NCI-H526 treated with DMSO at 0.1 percent for 48 hours (cell line): ENCODE measurements at regions not wholly inside any gene's neighbourhood (a gene's known extent, or its start where the extent isn't known, plus 50 kb on each side); places are given as distances from the start of the nearest gene placed in this dataset.
"Not testable (repeated sequence)": the region's sequence is repeated elsewhere in the genome, so short reads cannot be mapped to it uniquely, and the experiment has no call there.

Experiments
- DNase-seq: peaks from one replicate; lab custom pipeline; 2025; lab: John Stamatoyannopoulos, UW

DNA sequence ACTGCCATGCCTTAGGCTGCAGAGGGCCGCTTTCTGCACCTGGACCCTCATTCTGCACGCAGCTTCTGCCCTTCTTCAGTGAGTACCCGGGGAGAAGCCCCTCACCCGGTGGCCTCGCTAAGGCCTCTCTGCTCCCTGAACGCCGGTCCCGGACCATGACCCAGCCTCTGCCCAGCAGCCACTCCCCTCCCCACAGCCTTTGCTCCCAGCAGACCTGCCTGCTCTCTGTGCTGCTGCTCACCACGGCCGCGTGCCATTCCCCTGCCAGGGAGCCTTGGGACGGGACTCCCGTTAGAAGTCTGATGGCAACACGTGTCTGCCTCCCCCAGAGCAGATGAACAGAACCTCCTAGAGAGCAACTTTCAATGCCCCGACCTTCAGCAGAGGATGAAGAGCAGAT is 282.8 kb downstream of the NDUFA10 start:
- no peak for DNase-seq

DNA sequence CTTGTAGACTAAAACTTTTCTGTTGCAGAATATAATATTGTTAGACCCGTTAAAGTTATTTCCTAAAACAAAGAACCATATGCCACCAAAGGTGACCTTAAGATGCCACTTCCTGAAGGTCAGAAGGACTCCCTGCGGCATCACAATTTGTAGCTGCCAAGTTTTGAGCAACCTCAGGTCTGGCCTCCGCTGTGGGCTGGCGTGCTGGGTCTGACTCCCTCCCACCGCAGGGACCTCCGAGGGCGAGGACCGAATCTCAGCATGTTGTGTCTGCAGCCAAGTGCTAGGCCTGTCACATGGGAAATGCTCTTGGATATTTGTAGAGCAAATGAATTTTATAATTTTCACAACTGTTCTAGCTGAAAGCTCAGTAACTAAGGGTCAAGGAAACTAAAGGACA is 285.9 kb downstream of the NDUFA10 start:
- no peak for DNase-seq

DNA sequence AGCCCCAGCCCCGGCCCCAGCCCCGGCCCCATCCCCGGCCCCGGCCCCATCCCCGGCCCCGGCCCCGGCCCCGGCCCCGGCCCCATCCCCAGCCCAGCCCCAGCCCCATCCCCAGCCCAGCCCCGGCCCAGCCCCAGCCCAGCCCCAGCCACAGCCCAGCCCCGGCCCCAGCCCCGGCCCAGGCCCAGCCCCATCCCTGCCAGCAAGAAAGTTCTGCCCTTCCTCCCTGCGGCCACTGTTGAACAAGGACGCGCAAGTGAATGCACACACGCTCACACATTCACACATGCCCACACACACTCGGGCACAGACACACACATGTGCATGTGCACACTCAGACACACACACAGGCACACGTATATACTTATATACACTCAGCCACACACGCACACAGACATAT is 287.0 kb downstream of the NDUFA10 start:
- no peak for DNase-seq

DNA sequence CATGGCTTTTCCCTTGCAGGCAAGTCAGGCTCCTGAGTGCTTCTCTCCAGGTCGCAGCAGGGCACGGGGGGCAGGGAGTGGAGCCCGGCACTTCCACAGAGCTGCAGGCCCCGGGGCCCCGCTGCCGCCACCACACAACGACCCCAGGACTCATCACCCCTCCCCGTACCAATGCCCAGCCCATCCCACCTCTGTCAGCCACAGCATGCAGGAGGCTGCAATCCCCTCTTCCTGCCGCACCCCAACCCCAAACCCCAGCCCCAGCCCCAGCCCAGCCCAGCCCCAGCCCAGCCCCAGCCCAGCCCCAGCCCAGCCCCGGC is 288.0 kb downstream of the NDUFA10 start:
- no peak for DNase-seq

DNA sequence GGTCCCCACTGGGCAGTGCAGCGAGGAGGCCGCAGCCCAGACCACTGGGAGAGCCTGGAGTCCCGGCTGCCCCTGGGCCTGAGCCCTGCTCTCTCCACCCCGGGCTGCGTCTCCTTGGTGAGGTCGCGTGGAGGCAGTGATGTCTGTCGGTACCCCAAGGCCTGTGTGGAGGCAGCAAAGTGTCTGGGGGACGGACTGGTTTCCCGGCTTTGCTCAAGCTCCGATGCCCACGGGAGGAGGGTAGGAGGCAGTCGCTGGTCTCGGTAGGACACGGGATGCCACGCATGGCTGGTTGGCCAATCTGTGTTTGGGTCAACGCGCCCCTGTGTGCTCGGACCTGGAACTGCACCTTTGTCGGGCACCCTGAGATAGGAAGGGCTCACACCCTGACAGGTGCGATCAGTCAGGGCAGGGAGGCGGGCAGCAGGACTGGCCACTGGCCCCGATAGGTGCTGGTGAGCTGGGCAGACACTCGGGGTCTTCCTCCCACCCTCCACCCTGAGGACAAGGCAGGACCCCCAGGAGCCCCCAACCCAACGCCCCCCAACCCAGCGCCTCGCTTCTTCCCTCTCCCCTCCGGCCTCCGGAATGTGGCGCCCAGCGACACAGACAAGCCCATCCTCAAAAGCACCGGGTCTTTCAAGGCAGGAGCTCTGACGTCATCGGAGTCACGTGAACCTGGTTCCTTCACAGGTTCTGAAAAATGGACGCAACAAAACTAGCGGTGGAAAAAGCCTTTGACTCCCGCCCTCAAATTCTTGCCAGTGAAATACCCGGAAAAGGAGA is 288.6 kb downstream of the NDUFA10 start:
- DNase-seq: peak; percentile 67

DNA sequence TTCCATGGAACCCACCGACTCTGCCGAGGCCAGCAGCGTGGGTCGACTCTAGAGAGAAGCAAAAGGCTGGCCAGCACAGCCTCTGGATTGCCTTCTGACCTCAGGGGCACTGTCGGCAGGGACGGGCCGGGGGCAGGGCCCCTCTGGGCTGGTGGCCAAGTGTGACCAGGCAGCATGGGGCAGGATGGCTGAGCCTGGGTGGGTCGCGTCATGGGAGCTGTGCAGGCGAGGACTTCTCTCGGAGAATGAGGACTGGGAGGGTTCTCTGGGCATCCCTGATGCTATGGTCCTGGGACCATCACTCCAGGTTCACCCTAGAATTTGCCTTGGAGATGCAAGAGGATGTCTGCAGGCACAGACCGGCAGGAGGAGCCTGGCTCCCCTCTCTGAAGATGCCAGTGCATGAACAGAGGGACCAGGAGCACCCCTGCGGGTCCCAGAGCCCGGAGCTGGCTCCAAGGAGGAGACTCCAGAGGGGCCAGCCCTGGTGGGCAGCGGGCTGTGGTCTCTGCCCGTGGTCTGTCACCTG is 289.2 kb downstream of the NDUFA10 start:
- no peak for DNase-seq

DNA sequence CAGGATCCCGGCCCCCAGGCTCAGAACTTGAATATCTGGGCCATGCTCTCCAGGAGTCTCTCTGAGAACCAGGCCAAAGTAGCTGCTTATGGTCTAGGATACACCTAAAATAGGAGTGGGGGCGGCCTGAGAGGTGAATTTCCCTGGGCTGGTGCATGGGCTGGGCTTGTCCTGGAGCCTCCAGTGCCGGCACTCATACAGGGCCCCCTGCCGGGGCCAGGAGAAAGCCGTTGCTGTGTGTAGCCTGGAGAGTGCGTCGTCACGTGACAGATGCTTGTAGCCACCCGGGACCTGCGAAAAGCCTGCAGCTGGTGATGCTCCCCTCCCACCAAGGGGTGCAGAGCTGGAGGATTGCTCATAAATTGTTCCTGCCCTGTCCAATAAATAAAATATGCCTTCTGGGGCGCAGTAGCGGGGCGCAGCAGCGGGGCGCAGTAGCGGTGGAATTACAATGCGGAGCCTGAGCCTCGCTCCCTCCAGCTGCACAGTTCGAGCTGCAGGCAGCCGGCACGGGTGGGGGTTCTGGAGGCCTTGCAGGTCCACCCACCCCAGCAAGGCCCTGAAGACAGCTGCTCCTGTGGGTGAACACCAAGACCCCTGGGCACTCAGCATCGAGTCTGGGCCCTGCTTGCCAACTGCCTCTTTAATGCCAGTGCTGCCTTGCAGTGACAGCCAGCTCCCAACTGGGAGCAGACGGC is 289.9 kb downstream of the NDUFA10 start:
- DNase-seq: peak; percentile 79

DNA sequence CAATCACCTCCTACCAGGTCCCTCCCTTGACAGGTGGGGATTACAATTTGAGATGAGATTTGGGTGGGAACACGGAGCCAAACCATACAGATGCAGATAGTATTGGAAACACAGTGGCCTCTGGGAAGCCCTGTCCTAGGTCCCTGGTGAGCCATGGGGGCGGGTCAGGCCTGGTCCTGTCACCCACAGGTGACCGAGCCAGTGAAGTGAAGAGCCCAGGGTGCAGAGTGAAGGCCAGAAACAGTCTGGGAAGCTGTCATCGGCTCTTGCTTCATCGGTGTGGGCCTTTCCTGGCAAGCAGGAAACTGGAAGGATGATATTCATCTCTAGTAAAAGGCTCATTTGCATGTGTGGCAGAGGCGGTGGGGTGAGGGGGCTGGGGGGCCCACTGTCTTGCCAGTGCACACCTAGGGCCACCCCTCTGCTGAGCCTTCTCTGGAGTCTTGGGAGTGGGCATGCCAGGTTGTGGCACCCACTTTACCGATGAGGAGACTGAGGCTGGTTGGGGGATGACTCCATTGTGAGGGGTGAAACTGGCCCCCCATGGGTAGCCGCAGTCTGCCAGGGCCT is 290.6 kb downstream of the NDUFA10 start:
- peak; percentile 58 for DNase-seq

DNA sequence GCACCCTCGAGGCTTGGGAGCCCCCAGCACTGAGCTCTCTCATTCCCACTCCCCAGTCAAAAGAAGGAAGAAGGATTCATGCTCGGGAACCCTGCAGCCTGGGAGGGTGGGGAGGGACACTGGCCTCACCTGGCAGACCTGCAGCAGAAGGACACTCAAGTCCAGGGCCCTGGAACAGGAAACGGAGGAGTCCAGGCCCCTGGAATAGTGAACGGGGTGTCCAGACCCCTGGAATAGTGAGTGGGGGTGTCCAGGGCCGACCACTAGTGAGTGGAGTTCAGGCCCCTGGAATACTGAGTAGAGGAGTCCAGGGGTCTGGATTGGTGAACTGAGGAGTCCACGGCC is 292.5 kb downstream of the NDUFA10 start:
- no peak for DNase-seq

DNA sequence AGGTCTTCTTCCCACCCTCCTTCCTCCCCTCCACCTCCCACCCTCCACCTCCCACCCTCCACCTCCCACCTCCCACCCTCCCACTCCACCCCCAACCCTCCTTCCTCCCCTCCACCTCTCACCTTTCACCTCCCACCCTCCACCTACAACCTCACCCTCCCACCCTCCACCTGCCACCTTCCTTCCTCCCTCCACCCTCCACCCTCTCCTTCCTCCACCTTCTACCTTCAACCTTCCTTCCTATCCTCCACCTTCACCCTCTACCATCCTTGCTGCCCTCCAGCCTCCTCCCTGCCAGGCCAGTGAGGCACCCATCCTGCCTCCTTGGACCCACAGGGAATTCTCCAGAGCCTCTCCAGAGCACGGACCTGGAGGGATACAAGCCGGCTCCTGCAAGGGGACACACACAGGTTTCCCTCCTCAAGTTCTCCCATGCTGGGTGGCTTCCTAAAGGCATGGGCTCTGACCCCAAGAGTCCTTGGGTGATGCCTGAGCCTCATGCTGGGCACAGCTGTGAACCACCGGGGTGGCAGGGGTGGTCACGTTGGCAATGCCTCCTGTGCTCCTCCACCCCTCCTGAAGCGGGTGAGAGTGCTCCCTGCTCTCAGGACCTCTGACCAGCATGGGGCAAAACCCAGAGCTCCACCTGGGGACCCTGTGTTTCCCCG is 293.0 kb downstream of the NDUFA10 start:
- no peak for DNase-seq

DNA sequence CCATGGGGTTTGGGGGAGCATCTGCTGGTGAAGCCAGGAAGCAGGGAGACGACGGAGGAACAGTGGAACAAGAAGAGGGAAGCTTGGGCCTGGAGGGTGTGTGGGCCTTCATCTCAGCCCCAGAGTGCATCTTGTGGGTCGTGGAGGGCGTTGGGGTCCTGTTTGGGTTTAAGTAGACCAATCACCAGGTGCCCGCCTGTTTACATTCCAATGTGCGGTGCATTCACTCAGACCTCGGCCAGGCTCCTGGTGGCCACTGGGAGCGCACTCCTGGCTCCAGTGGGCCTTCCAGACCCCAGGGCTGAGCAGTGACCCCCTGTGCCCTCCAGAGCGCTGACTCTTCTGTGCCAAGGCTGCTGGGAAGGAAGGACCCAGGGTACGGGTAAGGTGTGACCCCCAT is 293.7 kb downstream of the NDUFA10 start:
- DNase-seq: no peak

DNA sequence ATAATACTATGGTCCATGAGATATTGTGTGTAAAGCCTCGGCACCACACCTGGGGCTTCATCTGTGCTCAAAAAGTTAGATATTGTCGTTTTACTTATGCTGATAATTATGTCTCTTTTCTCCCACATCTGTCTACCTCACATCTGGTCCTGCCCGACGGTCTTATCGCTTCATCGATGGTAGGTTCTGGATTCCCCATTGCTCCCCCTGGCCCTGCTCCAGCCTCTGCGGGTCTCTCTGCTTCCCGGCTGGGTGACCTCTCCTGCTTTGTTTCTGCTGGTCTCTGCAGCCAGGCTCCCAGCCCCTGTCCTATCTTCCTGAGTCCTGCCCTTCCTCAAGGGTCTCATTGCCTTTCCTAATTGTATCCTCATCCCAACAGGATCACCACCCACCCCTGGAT is 294.2 kb downstream of the NDUFA10 start:
- DNase-seq: no peak

DNA sequence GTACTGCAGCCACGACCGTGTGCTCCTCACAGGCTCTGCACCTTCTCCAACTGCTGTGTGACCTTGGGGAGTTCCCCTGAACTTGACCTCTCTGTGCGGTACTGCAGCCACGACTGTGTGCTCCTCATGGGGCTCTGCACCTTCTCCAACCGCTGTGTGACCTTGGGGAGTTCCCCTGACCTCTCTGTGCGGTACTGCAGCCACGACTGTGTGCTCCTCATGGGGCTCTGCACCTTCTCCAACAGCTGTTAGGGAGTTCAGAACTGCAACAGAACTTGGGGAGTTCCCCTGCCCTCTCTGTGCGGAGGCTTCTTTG is 294.6 kb downstream of the NDUFA10 start:
- DNase-seq: not testable (repeated sequence)

DNA sequence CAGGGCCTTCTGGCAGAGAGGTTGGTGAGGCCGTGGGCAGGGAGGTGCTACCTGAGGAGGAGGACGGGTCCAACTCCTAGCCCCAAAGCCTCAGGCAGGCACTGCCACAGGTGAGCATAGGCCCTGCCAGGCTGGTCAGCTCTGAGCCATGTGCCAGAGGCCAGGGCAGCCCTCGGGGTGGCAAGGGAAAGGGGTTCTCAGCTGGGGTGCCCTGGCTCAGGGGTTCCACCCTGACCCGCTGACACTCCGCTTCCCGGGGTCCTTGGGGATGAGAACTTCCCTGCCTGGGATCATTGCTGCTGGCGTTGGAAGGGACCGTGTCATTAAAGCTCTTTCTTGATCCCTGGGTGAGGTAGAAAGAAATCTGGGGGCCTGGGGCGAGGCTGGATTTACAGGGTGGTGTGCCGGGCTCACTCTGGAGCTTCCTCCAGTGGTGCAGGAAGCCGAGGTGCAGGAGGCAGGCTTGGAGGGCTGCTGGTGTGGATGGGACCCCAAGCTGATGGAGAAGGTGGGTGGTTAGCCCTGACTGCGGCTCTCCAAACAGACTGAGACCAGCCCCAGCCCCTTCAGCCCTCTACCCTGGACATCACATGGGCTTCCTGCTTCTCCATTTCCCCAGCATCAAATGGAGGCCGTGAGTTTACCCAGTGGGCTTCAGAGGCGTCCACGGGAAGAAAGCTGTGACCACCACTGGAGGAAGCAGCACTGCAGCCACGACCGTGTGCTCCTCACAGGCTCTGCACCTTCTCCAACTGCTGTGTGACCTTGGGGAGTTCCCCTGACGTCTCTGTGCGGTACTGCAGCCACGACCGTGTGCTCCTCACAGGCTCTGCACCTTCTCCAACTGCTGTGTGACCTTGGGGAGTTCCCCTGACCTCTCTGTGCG is 295.2 kb downstream of the NDUFA10 start:
- DNase-seq: no peak

DNA sequence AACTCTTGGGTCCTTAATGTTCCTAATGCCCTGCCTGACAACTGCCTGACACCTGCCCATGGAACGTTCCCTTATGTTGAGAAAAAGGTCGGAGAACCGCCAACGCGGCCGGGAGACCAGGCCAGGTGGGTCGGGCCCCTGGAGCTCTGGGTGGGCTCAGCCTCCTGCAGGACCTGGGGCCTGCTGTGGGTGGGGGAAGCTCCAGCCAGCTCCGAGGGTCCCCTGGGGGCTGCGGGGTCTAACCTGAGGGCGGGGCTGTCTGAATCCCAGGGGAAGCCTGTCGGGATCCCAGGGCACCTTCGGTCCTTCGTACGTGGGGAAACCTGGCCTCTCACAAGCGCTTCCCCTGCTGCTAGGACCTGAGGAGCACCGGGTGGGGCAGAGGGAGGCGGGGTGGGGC is 296.0 kb downstream of the NDUFA10 start:
- DNase-seq: no peak

DNA sequence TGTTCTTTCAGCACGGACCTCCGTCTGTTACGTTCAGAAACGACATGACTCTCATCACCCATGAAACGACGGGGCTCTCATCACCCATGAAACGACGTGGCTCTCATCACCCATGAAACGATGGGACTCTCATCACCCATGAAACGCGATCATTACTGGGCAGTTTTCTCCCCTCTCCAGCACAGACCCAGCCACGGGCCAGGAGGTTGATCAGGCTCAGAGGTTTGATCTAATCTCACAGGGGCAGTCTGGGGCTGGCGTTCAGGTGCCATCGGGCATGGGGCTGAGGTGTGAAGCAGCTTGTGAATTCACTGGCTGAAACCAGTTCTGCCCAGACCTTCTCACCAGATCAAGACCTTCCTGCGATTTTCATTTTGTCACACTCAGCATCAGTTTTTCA is 296.4 kb downstream of the NDUFA10 start:
- DNase-seq: no peak

DNA sequence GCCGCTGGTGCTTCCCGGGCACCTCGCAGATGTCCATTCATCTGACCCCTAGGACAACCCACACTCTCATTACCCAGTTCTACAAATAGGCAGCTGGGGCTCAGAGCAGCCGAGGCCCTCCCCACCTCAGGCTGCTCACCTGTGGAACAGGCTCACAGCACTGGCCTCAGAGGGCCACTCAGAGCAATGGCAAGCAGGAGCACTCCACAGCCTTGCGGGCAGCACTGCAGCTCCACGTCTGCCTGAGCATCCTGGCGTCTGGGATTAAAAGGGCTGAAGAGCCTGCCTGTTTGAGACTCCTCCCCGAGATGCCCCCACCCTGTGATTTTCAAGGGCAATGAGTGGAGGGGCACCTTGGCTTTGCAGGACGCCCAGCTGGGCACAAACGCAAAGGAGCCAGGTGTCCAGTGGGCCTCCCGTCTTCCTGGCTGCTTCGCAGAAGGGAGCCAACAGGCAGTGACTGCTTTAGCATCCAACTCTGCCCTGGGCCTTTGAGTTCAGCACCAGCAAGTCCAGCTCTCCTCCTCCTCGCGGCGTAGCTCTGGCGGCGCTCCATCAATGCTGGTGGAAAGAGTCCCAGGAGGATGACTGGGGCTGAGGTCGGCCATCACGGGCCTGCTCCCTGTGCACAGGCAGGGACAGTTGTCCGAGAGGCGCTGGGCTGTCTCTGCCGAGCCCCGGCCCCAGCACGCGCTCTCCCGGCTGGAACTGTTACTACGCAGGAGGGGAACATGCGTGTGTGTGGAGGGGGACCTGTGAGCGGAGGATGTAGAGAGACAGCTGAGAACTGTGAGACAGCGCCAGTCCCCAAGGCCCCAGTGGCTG is 297.2 kb downstream of the NDUFA10 start:
- no peak for DNase-seq

DNA sequence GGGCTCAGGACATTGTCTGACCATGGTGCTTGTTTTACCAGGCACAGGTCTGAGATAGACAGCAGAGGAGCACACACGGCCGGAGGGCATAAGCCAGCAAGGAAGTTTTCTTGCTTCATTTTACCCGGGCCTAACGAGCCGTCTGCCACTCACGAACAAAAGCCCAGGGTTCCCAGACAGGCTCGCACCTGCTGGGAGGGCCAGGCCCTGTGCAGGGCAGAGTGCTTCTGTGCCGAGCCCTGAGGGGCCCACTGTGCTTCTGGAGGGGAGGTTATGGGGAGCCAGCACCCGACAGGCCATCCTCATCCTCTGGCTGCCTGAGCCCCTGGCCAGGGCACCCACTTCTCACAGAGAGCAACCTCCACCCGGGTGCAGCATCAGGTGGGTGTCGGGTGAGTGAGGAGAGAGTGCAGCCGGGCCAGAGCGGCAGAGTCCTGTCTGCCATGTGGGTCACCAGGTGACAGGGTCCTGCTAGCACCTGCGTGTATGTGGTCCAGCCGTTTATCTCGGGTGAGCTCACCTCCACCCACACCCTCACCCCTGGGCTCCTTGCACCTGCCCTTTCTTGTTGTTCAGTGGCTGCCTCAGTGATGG is 297.9 kb downstream of the NDUFA10 start:
- no peak for DNase-seq

DNA sequence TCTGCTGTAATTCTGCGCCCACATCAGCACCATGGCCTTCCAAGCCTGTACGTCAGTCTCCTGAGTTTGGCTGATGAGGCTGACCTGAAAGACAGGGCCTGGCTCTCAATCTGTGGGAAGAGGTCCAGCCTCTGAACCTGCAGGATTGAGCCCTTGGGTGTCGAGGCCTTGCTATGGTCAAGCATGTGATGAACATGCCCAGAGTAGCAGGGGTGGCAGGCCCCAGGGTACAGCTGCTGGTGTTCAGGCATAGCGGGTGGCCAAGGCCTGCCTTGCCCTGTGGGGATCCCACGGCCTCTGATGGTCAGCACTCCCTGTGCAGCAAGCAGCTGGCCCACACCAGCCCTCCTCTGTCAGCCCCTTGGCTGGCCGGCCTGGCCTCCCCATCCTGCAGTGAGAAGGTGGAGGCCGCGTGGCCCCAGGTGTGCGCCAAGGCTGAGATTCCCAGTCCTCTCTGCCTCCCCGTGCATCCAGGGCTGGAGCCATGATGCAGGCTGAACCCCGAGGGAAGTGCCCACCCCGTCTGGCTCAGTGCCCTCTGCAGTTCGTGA is 298.4 kb downstream of the NDUFA10 start:
- DNase-seq: no peak

DNA sequence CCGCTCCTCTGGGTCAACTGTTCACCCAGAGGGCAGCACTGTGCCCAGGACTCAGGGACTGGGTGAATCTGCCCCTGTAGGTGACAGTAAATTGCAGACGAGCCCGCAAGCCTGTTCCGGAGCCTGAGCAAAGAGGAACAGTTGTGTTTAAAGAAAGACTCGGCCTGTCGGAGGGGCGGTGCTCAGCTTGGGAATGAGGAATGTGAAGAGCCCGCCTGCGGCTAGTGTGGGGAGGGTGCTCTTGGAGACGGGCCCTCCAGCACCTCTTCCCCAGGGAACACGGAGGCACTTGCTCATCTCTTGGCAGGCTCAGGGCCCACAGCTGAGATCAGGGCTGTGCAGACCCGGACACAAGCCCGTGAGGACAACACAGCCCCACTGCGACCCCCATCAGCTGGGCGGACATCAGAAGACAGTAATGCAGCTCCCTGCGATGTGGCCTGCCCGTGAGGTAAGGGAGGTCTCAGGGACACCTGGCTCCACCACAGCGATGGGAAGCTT is 299.0 kb downstream of the NDUFA10 start:
- DNase-seq: no peak
